GM23338 (cell line): ENCODE measurements at regions not wholly inside any gene's neighbourhood (a gene's known extent, or its start where the extent isn't known, plus 50 kb on each side); places are given as distances from the start of the nearest gene placed in this dataset.

ENCODE experiments used
- ATAC-seq: fragments of 200-7000 bp; cut with Tn5 transposase; 3 replicates; pipeline ENCODE4 v1.9.1; 2020
- DNase-seq: peaks from one replicate; pipeline ENCODE4 v3.0.0-alpha.2; 2015; ENCODE audit warnings: low spot score
- H2AFZ ChIP-seq: fragments of 200-600 bp; sonication (generic); 2 replicates; pipeline ENCODE4 v1.8.0; 2016; ENCODE audit warnings: antibody characterized with exemption, mild to moderate bottlenecking, moderate library complexity
- H3F3A ChIP-seq: fragments of 200-600 bp; sonication (generic); replicated peaks from 2 replicates; pipeline ENCODE4 v1.8.0; 2017; ENCODE audit warnings: antibody characterized with exemption, mixed run types, low read depth
- H3K27ac ChIP-seq: fragments of 200-600 bp; sonication (generic); 2 replicates; pipeline ENCODE4 v1.6.1; 2016; ENCODE audit warnings: low read depth
- H3K27me3 ChIP-seq: fragments of 200-600 bp; sonication (generic); 2 replicates; pipeline ENCODE4 v1.8.0; 2016; ENCODE audit warnings: mild to moderate bottlenecking, mixed run types, moderate library complexity; ENCODE audit not compliant: insufficient read depth
- H3K36me3 ChIP-seq: fragments of 200-600 bp; sonication (generic); 2 replicates; pipeline ENCODE4 v1.8.0; 2016; ENCODE audit warnings: mild to moderate bottlenecking; ENCODE audit not compliant: insufficient read depth
- H3K4me1 ChIP-seq: fragments of 200-600 bp; sonication (generic); 2 replicates; pipeline ENCODE4 v1.8.0; 2016; ENCODE audit warnings: mild to moderate bottlenecking, moderate library complexity; ENCODE audit not compliant: insufficient read depth
- H3K4me2 ChIP-seq: fragments of 200-600 bp; sonication (generic); 2 replicates; pipeline ENCODE4 v1.7.1; 2017; ENCODE audit warnings: mixed run types
- H3K4me3 ChIP-seq: fragments of 200-600 bp; sonication (generic); 2 replicates; pipeline ENCODE4 v1.6.1; 2016; ENCODE audit warnings: mixed run types
- H3K79me2 ChIP-seq: fragments of 200-600 bp; sonication (generic); replicated peaks from 2 replicates; pipeline ENCODE4 v1.8.0; 2017; ENCODE audit warnings: mild to moderate bottlenecking; ENCODE audit not compliant: insufficient read depth
- H3K9me2 ChIP-seq: fragments of 200-600 bp; sonication (generic); 2 replicates; pipeline ENCODE4 v1.8.0; 2017; ENCODE audit not compliant: insufficient read depth
- H4K20me1 ChIP-seq: fragments of 200-600 bp; sonication (generic); replicated peaks from 2 replicates; pipeline ENCODE4 v1.8.0; 2017; ENCODE audit warnings: mild to moderate bottlenecking; ENCODE audit not compliant: insufficient read depth
- H3K27ac Mint-ChIP-seq: 2 replicates; pipeline ENCODE4 v1.8.0; 2020; ENCODE audit warnings: inconsistent platforms, mild to moderate bottlenecking, moderate library complexity, mixed read lengths
- H3K27me3 Mint-ChIP-seq: 3 replicates; pipeline ENCODE4 v1.8.0; 2022; ENCODE audit warnings: low read depth, mild to moderate bottlenecking, moderate library complexity, mixed read lengths, inconsistent platforms; ENCODE audit not compliant: insufficient read depth, poor library complexity
- H3K36me3 Mint-ChIP-seq: 3 replicates; pipeline ENCODE4 v1.8.0; 2021; ENCODE audit warnings: low read depth, mild to moderate bottlenecking, inconsistent platforms, moderate library complexity, mixed read lengths
- H3K4me1 Mint-ChIP-seq: 3 replicates; pipeline ENCODE4 v1.8.0; 2020; ENCODE audit warnings: mild to moderate bottlenecking, inconsistent platforms, mixed read lengths
- H3K4me3 Mint-ChIP-seq: 3 replicates; pipeline ENCODE4 v1.8.0; 2021; ENCODE audit warnings: moderate library complexity, mild to moderate bottlenecking, inconsistent platforms, mixed read lengths
- H3K9me3 Mint-ChIP-seq: 3 replicates; pipeline ENCODE4 v1.8.0; 2020; ENCODE audit warnings: moderate library complexity, mild to moderate bottlenecking, inconsistent platforms, mixed read lengths
- CREB1 ChIP-seq: fragments of 250-450 bp; sonication (Bioruptor Pico); IDR thresholded peaks from 2 replicates; pipeline ENCODE4 v1.5.0; 2020; ENCODE audit warnings: low read depth, mild to moderate bottlenecking, moderate library complexity
- CTCF ChIP-seq, 2 experiments: fragments of 200-600 bp in 1 of 2; sonication (generic) in 1 of 2; conservative IDR thresholded peaks; 2 replicates each; pipeline versions ENCODE4 v1.5.1 to v1.6.1; 2016 to 2017; ENCODE audit warnings: antibody characterized with exemption in 2 of 2, low read depth in 2 of 2, mild to moderate bottlenecking in 2 of 2, moderate library complexity in 1 of 2
- ETS1 ChIP-seq: IDR thresholded peaks from 2 replicates; pipeline ENCODE4 v1.6.1; 2016; ENCODE audit warnings: antibody characterized with exemption
- EZH2 ChIP-seq: fragments of 200-600 bp; sonication (generic); IDR thresholded peaks from one replicate; pipeline ENCODE4 v1.8.0; 2017; ENCODE audit warnings: antibody characterized with exemption, mild to moderate bottlenecking, low read depth; ENCODE audit not compliant: unreplicated experiment
- EZH2phosphoT487 ChIP-seq: fragments of 200-600 bp; sonication (generic); IDR thresholded peaks from one replicate; pipeline ENCODE4 v1.8.1; 2018; ENCODE audit warnings: antibody characterized with exemption; ENCODE audit not compliant: unreplicated experiment
- JUNB ChIP-seq: IDR thresholded peaks from one replicate; pipeline ENCODE4 v1.6.1; 2016; ENCODE audit warnings: antibody characterized with exemption; ENCODE audit not compliant: unreplicated experiment
- NANOG ChIP-seq: IDR thresholded peaks from 2 replicates; pipeline ENCODE4 v1.6.1; 2016; ENCODE audit warnings: antibody characterized with exemption, borderline replicate concordance
- POLR2AphosphoS5 ChIP-seq: IDR thresholded peaks from 2 replicates; pipeline ENCODE4 v1.6.1; 2016; ENCODE audit warnings: antibody characterized with exemption, low read depth
- REST ChIP-seq: IDR thresholded peaks from one replicate; pipeline ENCODE4 v1.6.1; 2018; ENCODE audit warnings: antibody characterized with exemption; ENCODE audit not compliant: unreplicated experiment
- STAT1 ChIP-seq: IDR thresholded peaks from one replicate; pipeline ENCODE4 v1.6.1; 2016; ENCODE audit warnings: antibody characterized with exemption; ENCODE audit not compliant: unreplicated experiment
- ZNF114 ChIP-seq: fragments of 250-450 bp; sonication (Bioruptor Pico); IDR thresholded peaks from 2 replicates; pipeline ENCODE4 v1.5.0; 2020; ENCODE audit warnings: mild to moderate bottlenecking, moderate library complexity
- ZNF331 ChIP-seq: fragments of 250-450 bp; sonication (Bioruptor Pico); IDR thresholded peaks from 2 replicates; pipeline ENCODE4 v1.5.0; 2020; ENCODE audit warnings: low read depth, mild to moderate bottlenecking, moderate library complexity
- ZNF462 ChIP-seq: fragments of 250-450 bp; sonication (Bioruptor Pico); IDR thresholded peaks from 2 replicates; pipeline ENCODE4 v1.5.0; 2020; ENCODE audit warnings: mild to moderate bottlenecking, moderate library complexity

- no peaks in the 10 kb centered on the region for H3K27me3 ChIP-seq
- no peak for TF ChIP-seq NANOG
- TF ChIP-seq ZNF331 (CRISPR knock-in tag): no peak
- no peak for TF ChIP-seq STAT1
- TF ChIP-seq CTCF (conservative IDR thresholded peaks at IDR 0.05; ENCODE audit: low read depth in 2 of 2): no peak
- no peak for TF ChIP-seq CREB1 (CRISPR knock-in tag)
- no peak for TF ChIP-seq POLR2AphosphoS5
- no peak for TF ChIP-seq REST
- TF ChIP-seq ZNF114 (CRISPR knock-in tag): no peak
- no peak for TF ChIP-seq JUNB
- TF ChIP-seq ETS1: no peak
- no peak for TF ChIP-seq ZNF462
- TF ChIP-seq EZH2: no peak
- TF ChIP-seq EZH2phosphoT487: no peak
- Mint-ChIP-seq H3K27ac (no peak overlapping the region), H3K4me3 (no peak overlapping the region), H3K4me1 (peaks cover 35% of the 10 kb centered on the region), H3K9me3 (no peaks in the 10 kb centered on the region), H3K36me3 (no peaks in the 10 kb centered on the region), H3K27me3 (no peaks in the 10 kb centered on the region)
- no peaks in the 10 kb centered on the region for H3F3A ChIP-seq
- no peak for ATAC-seq
- H3K79me2 ChIP-seq: no peaks in the 10 kb centered on the region
- no peaks in the 10 kb centered on the region for H3K9me2 ChIP-seq
- peaks cover 6% of the 10 kb centered on the region; the same call in 1 of the 2 replicates for H3K4me1 ChIP-seq
- no peak overlapping the region for H2AFZ ChIP-seq
- no peak overlapping the region for H3K4me3 ChIP-seq
- no peaks in the 10 kb centered on the region for H4K20me1 ChIP-seq
- H3K27ac ChIP-seq: no peak overlapping the region
- DNase-seq: no peak
- H3K36me3 ChIP-seq: no peaks in the 10 kb centered on the region
- H3K4me2 ChIP-seq: no peak overlapping the region
These were observed 82.3 kb upstream of the FRMD1 start for GRCh38 chr6:168161371-168161750.
